NOMO-1 (cell line): ENCODE measurements at regions not wholly inside any gene's neighbourhood (a gene's known extent, or its start where the extent isn't known, plus 50 kb on each side); places are given as distances from the start of the nearest gene placed in this dataset.
"Not testable (repeated sequence)": the region's sequence is repeated elsewhere in the genome, so short reads cannot be mapped to it uniquely, and the experiment has no call there.

Source experiments
- DNase-seq, 2 experiments: peaks; one replicate each; lab custom pipeline; 2025; ENCODE audit not compliant: unreplicated experiment in 2 of 2; lab: John Stamatoyannopoulos, UW

DNA sequence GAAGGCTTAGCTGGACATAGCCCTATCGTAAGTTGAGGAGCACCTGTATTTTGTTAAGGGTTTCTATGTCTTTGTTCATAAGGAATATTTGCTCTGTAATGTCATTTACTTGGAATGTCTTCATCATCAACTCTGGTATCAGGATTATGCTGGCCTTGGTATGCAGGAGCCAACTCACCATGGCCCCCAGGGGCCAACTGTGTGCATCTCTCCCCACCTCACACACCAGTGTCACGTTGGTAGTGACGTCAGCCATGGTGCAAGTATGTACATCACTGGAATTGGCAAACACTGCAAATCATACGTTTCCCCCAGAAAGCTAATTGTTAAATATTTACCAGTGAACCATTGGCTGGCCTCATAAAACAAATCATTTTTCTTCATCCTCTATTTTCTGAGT lies 70.8 kb downstream of the YTHDF1 start:
- DNase-seq: no peak

DNA sequence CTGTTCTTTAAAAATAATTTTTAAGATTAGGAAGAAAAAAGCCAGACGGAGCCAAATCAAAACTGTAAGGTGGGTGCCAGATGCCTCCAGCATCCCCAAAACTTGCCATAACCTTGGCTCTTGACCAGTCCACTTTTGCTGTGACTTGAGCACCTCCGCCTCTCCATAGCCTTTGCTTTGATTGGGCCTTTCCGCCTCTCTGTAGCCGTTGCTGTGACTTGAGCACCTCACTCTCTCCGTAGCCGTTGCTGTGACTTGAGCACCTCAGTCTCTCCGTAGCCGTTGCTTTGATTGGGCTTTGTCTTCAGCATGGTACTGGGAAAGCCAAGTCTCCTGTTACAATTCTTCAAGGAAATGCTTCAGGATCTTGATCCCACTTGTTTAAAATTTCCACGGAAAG lies 73.0 kb downstream of the YTHDF1 start:
- DNase-seq: no peak

GRCh38 chr20:63141531-63141930 lies 74.4 kb downstream of the YTHDF1 start:
- no peak for DNase-seq

- no peak for DNase-seq
Observed at GRCh38 chr20:63140514-63141433, 75.2 kb downstream of the YTHDF1 start.

GRCh38 chr20:63139837-63140236 lies 76.1 kb downstream of the YTHDF1 start:
- no peak for DNase-seq

GRCh38 chr20:63139356-63139755 lies 76.6 kb downstream of the YTHDF1 start:
- no peak for DNase-seq

DNA sequence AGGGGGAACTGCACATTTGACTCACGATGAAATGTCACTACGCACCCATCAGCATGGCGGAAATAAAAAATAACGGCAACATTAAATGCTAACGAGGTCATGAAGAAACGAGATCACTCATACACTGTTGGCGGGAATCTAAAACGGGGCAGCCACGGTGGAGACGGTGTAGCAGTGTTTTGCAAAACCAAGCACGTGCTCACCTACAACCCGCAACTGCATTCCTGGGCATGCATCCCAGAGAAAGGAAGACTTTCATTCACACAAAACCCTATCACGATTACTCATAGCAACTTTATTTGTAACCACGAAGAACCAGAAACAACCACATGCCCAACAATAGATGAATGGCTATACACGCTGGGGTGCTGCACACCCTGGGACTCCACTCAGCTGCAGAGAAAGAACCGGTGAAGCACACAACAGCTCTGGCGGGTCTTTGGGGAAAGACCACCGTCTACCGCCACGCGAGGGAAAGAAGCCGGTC lies 77.0 kb downstream of the YTHDF1 start:
- no peak for DNase-seq

DNA sequence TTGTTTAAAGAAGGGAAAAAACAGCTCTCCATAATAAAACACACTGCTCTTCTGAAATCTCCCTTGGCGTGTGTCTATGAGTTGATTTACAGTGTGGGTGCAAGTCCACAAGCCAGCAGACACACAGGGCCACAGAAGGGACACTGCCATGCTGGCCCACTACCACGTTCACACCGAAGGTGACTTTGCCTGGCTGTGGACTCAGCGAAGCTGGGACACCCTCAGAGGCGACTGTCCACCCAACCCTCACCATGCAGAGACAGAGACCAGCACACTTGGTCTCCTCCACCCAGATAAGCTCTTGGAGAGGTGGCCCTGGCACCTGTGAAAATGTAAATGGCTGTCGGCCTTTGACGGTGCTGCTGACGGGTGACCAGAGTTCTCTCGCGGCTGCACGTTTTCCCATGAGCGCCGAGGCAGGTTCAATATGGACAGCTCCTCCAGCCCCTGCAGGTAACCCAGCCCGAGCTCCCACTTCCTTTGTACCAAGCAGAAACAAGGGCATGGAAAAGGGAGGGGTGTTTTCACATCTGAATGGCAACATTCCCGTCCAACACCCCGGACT lies 78.0 kb downstream of the YTHDF1 start:
- no peak for DNase-seq

- DNase-seq: no peak
Observed at GRCh38 chr20:63136296-63136695, 79.6 kb downstream of the YTHDF1 start.

GRCh38 chr20:63135411-63135810 lies 80.5 kb downstream of the YTHDF1 start:
- no peak for DNase-seq

- DNase-seq: not testable (repeated sequence)
Observed at GRCh38 chr20:63134711-63135361, 81.1 kb downstream of the YTHDF1 start.

DNA sequence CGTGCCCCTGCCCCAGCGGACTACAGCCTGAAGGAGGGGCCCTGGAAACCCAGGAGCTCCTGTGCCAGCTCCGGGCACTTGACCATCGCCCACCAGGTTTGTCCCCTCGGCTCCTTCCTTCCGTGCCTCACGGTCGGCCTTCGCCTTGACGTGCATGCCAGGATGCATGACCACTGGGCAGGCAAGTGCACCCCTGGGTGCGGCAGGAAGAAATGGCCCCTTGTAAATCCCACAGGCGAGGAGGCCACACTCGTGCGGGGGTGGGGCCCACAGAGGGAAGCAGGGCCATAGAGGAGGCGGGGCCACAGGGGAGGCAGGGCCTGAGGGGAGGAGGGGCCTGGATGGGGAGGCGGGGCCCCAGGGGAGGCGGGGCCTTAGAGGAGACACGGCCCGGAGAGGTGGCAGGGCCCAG lies 81.7 kb downstream of the YTHDF1 start:
- no peak for DNase-seq

DNA sequence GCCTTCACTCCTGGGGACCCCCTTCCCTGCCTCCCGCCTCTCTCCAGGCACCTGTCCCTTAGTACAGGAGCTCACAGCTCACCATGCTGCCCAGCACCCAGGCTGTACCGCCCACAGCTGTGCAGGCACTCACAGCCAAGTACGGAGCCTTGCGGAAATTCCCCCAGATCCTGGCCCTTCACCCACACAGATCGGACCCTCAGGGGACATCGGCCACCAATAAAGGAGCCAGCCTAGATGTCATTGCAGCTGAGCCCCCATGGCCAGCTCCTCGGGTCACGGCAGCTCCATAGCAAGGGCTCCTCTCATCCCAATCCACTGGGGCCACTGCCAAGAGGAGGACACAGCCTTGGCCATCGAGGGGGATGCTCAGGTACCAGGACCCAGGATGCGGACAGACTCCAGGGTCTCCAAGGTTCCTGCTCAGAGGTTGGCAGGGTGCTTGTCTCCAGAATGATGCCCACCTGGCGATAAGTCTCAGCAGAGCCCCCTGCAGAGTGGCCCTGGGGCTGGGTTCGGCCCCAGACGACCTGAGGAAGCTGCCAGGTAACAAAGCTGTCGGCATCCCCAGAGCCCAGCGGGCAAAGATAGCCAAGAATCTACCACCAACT lies 82.3 kb downstream of the YTHDF1 start:
- DNase-seq: no peak

- DNase-seq: no peak
Observed at GRCh38 chr20:63132715-63133471, 83.0 kb downstream of the YTHDF1 start.

DNA sequence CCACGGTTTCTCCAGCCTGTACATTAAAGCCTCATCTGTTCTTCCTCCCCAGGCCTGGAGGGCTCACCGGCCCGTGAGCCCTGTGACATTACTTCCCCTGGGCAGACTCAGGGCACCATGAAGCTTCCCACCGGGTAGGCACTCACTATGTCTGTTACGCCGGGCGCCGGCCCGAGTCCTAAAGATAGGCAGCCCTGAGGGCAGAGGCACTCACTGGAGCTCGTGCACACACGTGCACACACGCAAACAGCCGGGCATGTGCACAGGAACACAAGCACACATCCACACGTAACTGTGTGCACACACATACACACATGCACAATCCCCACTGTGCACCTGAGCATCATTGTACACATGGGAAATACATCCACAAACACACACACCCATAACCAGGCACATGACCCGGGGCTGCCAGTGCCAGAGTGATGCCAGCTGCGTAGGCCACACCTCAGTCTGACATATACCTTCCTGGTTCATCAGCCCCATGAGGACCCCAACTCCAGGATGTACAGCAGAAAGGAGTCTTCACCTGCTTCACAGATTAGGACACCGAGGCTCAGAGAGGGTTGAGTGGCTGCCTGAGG lies 83.7 kb downstream of the YTHDF1 start:
- DNase-seq: no peak

DNA sequence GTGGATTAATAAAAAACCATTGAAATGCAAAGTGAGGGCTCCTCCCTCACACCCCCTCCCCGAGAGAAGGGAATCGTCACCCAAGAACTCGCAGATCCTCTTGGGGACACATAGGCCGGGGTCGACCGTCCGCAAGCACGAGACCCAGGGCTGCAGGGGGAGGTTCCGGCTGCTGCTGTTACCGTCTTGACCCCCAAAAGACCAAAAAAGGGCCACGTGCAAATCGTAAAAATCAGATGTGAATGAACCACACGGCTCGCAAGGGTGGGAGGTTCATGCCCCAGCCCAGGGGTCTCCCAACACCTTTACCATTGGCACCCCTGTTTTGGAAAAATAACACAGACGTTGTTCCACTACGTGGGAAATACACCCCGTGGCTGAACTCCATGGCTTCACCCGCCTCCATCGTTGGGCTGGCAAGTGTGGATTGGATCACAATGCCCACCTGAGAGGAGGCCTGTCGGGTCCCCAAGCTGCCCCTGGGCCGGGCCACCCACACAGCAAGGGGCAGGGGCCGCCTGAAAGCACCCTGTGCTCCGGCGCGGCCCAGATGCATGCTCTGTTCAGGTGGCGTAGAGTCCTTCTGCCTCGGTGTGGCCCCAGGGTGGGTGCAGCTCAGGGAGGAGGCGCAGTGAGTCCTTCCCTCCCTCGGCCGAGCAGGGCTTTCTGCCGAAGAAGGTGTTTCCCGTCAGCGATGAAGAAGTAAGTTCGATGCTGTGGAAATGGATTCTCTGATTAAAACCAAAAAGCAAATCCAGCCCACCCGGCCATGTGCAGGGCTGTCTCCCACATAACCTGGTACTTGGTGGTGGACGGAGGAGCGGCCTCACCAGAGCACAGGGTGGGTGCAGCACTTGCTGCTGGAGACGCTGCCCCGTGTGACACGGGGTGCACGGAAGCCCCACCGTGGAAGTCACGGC lies 85.0 kb downstream of the YTHDF1 start:
- DNase-seq: no peak

GRCh38 chr20:63129991-63130657 lies 85.8 kb downstream of the YTHDF1 start:
- no peak for DNase-seq

DNA sequence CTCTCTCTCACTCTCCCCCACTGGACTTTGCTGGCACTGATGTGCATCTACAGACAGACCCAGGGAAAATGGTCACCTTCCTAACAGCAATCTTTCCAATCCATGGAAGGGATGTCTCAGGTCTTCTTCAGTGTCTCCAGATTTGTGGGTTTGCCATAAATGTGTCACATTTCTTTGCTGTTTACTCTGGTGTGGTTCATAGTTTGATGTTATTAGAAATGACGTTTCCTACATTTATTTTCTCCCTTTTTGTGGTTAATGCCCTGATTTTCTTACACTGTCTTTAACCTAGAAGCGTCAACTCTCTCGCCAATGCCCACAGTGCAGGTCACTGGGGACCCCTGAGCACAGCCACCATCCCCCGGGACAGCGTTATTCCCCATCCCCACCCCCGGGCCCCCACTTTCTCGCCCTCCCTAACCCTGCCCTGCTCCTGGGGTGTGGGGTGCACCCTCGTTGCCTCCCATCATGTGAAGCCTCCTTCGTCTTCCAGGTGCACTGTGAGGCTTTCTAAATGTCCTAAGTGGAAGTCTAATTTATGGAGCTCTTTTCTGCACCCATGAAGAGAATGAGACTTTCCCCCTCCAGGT lies 86.5 kb downstream of the YTHDF1 start:
- no peak for DNase-seq
